Brain pericyte (primary cell): ENCODE measurements at regions not wholly inside any gene's neighbourhood (a gene's known extent, or its start where the extent isn't known, plus 50 kb on each side); places are given as distances from the start of the nearest gene placed in this dataset.

Experiments used
- DNase-seq: peaks from one replicate; pipeline ENCODE4 v3.0.0-alpha.2; 2012; ENCODE audit warnings: low read depth, low spot score

DNA sequence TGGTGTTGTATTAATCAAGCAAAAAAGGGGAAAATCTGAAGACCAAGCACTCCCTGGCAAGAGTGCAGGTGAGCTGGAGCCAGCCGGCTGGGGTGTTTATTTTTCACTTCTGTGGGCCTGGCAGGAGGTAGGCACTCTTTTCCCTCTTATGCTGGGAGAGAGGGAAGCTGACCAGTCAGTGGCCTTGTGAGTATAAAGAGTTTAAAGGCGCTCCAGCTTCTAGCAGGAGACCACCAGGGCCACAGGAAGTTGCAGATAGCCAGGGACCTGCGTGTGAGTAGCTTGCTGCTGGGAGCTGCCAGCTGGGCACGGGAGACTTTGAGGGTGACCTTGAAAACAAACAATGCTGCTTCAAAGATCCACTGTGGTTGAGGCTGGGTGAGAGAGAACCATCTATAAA lies 217.4 kb upstream of the PWP1 start:
- DNase-seq, result peak; percentile 21

DNA sequence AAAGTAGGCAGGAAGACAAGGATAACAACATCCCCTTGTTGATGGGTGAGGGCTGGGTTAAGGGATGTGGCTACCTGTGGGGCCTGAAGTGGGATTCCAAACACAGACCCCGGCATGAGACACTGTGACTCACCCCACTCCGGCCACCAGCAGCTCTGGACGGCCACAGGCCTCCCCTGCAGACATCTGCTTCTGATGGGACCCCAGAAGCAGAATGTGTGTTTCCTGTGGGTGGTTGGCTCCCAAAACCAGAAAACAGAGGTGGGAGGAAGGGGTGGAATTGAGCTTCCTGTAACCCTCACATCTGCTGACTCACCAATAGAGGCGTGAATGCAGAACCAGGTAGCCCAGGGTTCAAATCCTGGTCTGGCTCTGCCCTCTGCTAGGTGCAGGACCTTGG lies 216.6 kb upstream of the PWP1 start:
- no peak for DNase-seq

DNA sequence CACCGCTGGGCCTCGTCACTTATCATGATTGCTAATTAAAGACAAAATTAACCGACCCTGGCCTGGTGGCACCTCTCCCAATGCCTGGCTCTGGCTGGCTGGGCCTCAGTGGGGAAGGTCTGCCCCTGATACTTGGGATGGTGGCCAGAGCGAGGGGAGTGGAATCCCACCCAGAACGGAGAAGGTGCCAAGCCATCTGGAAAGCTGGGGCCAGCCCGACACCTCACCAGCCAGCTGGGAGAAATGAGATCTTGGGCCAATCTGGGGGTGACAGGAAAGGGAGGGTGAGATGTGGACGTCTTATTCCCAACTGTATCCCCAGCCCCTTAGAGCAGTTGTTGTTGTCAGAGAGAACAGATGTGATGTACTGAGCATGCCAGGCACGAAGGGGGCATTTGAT lies 215.0 kb upstream of the PWP1 start:
- DNase-seq, result no peak

DNA sequence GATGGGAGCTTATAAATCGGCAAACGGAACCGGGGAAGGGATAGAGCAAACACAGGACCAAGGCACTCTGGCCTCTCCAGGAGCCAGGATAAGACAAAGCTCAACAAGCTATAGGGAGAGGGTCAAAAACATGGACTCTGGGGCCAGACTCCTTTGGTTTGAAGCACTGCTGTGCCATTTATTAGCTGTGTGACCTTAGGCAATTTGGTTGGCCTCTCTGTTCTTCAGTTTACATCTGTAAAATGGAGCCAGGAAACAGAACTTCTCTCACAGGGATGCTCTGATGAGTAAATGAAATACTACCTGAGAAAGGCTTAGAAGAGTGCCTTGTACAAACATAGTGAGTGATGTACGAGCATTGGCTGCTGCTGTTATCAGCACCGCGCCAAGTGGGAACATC lies 213.3 kb upstream of the PWP1 start:
- DNase-seq, result no peak

DNA sequence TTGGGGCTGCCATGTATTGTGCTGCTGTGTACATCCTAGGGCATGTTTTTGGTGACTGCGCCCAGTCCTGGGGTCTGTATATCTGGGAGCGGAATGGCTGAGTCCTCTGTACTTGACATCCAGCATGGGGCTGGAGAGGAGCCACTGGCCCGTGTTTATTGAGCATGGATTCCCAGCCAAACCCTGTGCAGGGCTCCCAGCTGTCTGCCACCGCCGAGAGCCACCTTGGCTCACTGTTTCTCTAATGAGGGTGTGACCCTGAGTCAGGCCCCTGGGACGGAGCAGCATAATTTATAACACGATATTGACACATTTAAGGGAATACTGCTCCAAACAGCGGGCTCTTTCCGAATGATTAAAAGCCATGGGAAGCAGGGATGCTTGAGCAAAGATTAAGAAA lies 211.5 kb upstream of the PWP1 start:
- DNase-seq, result no peak

DNA sequence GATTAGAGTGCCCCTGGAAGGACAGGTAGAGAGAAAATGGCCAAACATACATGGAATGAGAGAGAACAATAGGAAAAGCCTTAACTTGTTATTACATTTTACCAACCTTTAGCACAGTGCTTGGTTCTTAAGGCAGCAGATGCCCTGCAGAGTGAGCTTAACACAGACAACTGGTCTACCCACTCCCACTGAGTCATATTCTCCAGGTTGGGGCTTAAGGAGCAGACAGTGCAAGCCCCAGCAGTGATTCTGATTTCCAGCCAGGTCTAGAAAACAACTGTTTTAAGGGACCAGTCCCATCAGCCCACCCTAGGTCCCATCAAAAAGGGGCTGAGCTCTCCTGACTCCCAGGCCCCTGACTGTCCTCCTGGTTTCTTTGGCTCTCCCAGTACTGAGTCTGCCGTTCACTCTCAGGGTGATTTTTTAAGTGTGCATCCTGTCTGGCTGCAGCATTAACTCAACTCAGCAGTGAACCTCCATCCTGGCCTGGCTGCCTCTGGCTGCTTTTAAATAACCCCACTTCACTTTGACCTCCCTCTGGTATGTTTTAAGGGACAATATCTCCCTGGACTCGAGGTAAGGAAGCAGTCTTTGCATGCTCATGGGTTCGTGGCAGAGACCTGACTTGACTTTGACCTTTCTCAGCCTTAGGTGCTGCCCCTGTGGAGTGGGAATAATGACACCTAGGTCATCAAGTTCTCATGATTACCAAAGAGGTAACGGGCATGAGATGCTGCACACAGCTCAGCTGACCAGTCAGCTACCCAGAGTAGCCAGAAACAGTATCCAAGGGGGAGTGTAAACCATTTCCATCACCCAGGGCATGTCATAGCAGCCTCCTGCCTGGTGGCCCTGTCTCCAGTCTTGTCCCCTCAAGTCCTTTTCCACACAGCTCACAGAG lies 210.7 kb upstream of the PWP1 start:
- no peak for DNase-seq

DNA sequence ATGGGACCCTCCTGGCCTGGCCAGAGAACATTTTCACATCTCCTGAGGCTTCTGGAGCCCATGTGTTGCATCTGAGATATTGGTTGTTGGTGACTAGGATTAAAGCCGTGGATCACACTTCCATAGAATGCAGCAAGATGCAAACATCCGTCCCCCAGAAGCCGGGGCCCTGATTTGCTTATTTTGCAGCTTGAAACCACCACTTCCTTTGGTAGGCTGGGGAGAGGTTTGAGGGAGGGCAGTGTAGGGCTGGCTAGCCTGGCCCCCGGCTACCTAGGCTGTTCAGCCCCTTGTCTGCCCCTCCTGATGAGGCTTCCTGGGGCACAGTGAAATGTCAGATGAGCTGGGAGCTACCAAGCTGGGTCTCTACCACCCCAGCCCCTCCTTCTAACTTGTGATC lies 209.7 kb upstream of the PWP1 start:
- DNase-seq, result no peak

DNA sequence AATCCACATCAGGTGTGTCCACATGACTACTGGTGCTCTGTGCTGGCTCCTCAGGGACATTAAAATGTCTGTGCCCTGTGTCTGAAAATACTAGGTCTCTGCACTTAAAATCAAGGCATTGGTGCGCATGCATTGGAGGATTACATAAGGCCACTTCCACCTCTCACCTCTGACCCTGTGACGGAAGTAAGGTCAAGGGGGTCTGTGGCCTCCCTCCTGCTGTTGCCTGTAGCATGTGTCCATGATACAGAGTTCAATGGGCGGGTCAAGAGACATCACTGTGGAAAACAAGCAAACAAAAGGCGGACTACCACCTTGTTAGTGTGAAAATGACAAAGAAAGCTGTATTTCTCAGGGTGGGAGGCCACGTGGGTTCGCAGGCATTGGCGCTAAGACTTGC lies 208.6 kb upstream of the PWP1 start:
- DNase-seq, result no peak

DNA sequence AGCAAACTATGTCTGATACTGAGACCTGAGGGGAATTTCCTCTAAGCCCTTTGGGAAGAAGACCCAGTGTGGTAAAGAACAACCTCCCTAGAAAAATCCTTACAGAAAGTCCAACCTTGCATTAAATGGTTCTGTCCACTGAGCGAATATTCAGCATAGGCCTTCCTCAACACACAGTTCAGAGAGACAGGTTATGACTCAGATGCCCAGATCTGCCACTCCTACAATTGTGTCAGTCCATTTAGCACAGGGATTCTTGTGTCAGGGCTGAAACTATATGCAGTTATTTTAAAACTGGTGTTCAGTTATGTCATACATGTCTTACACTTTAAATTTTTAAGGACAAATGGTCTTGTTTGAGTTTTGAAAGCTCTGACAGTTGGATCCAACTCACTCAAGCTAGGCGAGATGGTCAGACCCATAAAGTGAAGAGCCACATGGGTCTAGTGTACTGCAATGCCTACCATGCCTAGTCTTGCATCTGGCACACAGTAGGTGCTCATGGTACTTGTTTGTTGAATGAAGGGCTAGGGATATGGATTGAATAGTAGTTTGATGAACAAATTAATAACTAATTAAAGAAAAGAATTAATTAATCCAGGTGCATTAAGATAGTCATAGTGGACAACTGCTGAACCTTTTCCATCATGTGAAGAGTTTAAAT lies 207.5 kb upstream of the PWP1 start:
- DNase-seq, result no peak

DNA sequence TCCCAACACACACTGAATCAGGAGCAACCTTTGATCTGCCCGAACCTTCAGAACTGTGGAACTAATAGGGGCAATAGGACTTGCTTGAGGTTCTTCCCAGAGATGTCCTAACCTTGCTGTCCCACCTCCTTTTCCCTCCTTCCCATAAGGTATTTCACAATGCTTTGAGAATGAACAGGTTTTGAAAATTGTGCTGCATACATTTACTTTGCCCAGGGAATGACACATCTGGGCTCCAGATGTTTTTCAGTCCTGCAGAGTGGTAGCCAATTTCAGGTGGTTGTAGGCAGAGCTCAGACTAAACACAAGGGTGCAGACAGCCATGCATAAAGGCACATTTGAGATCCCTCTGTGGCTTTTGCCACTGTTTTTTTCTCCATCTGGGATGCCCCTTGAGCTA lies 206.7 kb upstream of the PWP1 start:
- no peak for DNase-seq

DNA sequence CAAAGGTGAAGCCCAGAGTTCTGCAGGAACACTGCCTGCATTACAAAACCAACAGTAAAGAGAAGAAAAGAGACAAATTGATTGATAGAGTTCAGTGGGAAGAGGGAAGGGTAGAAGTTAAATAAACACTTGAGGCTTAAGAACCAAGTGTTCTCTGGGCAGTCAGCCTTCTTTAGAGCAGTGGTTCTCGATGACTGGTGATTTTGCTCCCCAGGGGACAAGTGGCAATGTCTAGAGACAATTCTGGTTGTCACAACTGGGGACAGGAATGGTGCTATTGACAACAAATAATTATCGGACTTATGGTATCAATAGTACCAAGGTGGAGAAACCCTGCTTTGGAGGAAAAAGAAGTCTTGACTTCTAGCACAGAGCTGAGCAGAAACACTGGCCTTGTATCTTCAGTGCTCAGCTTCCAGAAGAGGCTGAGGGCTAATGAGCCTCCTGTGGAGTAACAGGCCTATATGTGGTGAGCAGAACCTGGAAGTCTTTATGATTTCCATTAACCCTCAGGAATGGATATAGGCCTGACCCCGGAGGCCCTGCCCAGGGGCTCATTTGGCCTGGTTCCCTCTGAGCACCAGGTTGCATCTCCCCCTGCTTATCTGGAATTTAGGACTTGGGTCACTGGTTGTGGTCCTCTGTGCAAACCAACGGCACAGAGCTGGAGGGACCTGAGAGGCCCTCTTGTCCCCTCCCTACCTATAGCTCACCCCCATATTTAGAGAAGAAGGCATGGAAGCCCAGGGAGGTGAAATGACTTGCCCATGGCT lies 204.6 kb upstream of the PWP1 start:
- DNase-seq, result no peak

DNA sequence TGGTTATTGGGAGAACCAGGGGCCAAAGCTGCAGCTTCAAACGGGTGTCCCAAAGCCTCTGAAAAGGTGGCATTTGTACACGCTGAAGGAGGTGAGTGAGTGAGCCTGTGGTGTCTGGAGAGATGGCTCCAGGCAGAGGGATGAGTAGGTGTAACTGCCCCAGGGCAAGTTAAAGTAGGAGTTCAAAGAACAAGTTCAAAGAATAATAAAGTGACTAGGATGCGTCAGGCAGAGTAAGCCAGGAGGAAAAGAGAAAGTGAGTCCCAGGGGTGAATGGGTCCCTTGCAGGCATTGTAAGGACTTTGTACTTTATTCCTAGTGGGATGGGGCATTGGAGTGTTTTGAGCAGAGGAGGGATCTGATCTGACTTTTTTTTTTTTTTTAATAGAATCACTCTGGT lies 201.4 kb upstream of the PWP1 start:
- DNase-seq, result no peak

DNA sequence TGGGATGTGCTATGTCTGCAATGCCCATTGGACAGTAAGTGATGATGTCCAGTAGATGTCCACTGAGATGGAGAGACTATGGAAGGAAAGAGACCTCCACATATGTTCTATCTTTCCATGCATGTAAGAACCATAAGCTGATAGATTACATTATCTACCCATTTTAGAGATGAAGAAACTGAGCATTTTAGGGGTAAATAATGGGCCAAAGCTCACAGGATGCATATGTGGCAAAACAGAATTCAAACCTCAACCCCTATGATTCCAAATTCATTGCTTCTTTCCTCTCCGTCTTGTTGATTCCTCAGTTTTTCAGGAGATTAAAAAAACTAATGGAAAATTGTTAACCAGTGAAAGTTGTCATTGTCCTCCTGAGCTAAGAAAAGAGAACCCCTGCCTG lies 200.7 kb upstream of the PWP1 start:
- no peak for DNase-seq

DNA sequence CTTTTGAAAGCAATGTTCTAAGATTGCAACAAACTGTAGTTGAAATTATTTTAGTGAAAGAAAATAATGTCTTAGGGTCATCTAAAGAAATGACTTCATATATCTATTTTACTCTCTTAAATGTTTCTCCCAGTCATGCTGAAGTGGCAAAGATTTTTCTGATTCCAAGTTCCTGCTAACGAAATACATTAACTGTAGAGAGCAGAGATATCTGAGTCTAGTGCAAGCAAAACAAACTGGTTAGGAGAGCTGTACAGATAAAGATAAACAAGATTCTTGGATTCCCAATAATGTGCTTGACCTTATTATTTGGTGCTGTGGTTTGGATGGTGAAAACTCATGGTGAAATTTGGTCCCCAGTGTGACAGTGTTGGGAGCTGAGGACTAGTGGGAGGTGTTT lies 199.9 kb upstream of the PWP1 start:
- DNase-seq, result no peak

DNA sequence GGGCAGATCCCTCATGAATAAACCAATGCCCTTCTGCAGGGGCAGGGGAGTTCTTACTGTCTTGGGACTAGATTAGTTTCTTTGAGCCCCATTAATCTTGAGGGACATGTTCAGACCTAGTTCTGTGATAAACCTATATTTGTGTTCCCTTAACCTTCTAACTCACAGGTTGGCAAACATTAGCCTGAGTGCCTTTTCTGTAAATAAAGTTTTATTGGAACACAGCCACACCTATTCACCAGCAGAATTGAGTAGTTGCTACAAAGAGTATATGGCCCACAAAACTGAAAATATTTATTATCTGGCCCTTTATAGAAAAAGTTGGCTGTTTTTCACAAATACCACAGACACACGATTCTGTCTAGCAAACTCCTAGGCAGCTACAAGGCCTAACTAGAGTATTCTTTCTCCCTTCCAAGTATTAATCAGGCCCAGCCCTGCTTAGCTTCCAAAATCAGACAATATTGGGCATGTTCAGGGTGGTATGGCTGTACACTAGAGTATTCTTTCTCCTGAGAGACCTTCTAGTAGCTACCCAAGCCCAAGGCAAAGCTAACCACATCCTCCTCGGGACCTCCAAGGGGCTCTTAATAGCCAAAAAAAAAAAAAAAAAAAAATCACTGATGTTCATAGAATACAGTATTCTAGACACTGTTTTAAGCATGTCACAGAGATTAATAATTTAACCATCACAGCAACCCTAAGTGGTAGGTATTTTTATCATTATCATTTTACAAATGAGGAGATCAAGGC lies 199.3 kb upstream of the PWP1 start:
- no peak for DNase-seq

DNA sequence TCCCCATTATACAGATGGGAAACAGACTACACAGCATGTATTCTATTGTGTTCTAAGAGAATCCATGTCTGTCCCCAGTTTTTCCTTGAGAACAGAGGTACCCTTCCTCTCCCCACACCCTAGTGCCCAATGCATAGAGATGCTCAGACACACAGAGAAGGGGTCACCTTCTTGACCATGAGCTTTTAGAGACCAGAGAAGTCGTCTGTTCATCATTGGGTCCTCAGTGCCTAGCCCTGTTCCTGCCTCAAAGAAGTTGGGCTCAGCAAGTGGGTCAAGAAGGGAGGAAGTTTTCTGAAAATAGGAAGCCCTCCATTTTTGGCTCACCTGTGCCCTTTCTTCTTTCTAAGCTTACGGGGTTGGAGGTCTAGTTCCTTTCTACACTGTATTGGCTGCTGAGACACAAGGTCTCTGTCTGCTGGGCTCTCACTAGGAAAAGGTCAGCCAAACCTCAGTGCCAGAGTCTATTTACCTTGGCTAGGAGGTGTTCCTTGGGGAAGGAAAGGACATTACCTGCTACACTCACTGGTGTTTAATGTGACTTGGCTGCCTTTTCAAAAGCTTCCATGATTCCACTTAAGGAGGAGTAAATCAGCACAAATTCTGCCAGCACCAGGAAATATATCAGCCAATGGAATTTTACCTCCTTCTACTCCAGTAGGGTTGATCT lies 198.5 kb upstream of the PWP1 start:
- no peak for DNase-seq

DNA sequence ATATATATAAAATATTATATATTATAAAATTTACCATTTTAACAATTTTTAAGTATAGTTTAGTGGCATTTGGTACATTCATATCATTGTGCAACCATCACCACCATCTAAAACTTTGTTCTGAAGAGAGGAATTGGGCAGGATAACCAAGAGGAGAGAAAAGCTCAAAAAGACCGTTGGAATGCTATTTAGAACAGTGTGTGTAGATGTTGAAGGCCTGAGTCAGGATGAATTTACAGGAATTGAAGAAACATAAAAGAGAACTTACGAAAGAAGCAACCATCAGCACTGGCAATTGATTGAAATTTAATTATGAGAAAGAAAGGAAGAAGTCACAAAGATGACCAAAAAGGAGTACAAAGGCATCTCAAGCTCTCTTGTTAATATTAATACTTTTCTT lies 196.9 kb upstream of the PWP1 start:
- no peak for DNase-seq

DNA sequence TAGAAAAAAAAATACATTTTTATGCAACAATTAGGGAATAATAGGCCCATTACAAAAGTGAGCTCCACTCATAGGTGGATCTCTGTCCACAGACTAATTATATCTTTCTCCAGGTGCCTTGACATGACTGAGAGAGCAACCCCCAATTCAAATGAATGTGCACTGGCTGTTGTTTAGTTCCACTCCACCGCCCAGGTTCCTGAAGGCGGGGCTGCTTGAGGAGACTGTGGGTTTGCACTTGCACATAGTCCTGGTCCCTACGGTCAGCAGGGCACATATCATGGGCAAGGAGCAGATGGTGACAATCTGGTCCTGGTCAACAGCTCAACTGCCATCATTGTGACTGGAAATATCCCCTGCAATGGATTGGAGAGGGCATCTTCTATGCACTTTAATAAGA lies 195.6 kb upstream of the PWP1 start:
- DNase-seq, result no peak

DNA sequence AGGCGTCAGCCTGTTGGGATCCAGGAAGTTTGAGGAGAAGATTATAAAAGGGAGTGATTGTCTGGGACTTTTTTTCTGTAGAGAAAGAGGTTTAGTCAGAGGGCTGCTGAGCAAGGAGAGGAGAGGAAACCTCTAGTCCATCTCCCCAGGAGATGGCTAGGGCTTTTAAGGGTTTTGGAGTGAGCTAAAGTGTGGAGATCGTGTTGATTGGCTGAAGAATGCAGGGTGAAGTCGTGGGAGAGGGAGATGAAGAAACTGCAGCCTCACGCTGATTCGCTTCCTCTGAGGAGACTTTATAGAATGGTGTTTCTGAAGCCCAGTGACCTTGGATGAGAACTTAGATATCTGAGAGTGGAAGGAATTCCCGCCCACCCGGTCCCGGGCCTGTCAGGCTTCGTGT lies 193.7 kb upstream of the PWP1 start:
- DNase-seq, result no peak

DNA sequence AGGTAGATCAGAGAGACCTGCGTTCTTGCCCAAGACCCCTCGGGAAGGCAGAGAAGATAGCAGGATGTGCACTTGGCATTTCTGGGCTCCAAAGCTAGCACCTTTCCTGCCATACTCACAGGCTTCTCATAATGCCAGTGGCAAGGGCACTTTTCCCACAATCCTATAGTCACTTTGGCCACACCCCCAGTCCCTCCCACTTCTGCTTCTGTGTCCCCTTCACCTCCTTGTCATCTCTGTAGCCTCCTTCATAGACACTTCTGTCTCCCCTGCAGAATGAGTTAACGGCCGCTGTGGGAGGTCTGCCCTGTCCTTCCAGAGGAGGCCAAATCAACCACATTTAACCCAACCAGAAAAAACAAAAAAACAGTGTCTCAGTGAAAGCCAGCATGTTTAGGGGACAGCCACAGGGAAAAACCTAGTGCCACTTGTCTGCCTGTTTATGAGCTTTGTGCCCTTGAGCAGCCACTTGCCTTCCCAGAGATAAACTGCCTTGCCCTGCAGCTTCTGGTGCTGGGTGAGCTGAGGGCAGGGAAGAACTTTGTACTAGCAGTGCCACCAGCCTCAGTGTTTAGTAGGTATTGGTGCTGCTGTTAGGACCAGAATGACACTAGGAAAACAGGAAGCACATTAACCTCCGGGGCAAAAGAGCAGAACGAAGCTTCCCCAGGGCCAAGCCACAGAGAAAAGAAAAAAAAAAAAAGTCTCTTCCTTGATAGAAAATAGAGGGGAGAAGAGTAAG lies 193.0 kb upstream of the PWP1 start:
- DNase-seq, result no peak

DNA sequence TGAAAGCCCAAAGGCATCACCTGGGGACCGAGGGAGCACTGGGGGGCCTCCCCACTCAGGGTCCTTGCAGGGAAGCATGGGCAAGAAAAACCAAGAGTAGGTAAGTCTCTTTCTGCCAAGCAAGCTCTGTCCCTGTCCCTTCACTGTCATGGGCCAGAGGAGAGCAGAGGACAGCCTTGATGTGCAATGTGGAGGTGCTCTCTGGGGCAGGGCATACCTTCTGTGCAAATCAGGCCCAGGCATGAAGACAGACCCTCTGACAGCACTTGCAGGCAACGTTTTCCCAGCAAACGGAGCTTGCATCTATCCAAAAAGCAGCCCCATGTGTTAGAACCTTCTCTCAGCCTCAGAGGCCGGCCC lies 192.5 kb upstream of the PWP1 start:
- no peak for DNase-seq
